ENCODE measurements at regions not wholly inside any gene's neighbourhood (a gene's known extent, or its start where the extent isn't known, plus 50 kb on each side); places are given as distances from the start of the nearest gene placed in this dataset.

DNA sequence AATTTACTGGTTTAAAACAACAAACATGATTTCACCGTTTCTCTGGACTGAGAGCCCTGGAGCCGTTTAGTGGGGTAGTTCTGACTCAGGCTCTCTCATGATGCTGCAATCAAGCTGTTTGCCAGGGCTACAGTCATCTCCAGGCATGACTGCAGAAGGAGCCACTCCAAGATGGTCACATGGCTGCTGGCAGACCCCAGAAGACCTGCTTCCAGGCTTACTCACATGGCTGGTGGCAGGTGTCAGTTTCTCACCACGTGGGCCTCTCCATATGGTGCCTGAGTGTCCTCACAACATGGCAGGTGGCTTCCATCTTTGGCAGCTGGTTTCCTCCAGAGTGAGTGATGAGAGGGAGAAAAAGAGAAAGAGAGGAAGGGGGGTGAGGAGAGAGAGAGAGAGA is 378.3 kb upstream of the RGMA start:
- TF ChIP-seq, protein P1, sequence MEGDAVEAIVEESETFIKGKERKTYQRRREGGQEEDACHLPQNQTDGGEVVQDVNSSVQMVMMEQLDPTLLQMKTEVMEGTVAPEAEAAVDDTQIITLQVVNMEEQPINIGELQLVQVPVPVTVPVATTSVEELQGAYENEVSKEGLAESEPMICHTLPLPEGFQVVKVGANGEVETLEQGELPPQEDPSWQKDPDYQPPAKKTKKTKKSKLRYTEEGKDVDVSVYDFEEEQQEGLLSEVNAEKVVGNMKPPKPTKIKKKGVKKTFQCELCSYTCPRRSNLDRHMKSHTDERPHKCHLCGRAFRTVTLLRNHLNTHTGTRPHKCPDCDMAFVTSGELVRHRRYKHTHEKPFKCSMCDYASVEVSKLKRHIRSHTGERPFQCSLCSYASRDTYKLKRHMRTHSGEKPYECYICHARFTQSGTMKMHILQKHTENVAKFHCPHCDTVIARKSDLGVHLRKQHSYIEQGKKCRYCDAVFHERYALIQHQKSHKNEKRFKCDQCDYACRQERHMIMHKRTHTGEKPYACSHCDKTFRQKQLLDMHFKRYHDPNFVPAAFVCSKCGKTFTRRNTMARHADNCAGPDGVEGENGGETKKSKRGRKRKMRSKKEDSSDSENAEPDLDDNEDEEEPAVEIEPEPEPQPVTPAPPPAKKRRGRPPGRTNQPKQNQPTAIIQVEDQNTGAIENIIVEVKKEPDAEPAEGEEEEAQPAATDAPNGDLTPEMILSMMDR (conservative IDR thresholded peaks at IDR 0.05): no peak
- no peak for TF ChIP-seq ZFX (IDR thresholded peaks at IDR 0.05)

All from C4-2B (cell line).